ENCODE measurements at regions not wholly inside any gene's neighbourhood (a gene's known extent, or its start where the extent isn't known, plus 50 kb on each side); places are given as distances from the start of the nearest gene placed in this dataset.

DNA sequence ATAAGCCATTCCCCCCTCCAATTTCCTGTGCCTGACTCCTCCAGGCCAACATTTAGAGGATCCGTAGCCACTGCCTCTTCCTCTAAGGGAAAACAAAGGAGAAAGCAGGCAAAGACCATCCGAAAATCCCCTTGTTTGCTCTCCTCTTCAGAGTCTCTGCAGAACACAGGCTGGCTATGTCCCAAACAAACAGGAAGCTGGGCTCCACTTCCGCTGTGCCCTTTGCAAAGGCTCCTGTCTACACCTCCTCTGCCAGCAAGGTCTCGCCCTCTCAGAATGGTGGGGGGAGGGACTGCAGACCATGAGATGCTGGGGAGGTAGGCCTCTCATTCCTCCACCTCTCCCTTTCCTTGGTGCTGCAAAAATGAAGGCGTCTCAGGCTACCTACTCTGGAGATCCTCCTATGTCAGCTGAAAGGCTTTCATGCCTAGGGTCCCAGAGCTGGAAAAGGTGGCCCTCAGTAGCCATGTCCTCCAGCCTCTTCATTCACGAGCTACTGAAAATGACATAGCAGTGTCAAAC lies 596.2 kb downstream of the BUD13 start:
- no peaks in the 10 kb centered on the region for H3K27me3 ChIP-seq (ENCODE audit: control insufficient read depth, insufficient read depth, low read length)
- H3K4me3 ChIP-seq (ENCODE audit: low read length in 3 of 3) = no peak overlapping the region
- no peak overlapping the region for H3K27ac ChIP-seq (ENCODE audit: low read depth in 2 of 2, low read length in 2 of 2)
- FAIRE-seq = no peak
- peaks cover 0 to 8% (median 0%) of the 10 kb centered on the region in 3 donors for H3K4me1 ChIP-seq (ENCODE audit: control insufficient read depth in 2 of 3, insufficient read depth in 2 of 3, low read depth in 1 of 3, low read length in 3 of 3)
- TF ChIP-seq, protein P1, sequence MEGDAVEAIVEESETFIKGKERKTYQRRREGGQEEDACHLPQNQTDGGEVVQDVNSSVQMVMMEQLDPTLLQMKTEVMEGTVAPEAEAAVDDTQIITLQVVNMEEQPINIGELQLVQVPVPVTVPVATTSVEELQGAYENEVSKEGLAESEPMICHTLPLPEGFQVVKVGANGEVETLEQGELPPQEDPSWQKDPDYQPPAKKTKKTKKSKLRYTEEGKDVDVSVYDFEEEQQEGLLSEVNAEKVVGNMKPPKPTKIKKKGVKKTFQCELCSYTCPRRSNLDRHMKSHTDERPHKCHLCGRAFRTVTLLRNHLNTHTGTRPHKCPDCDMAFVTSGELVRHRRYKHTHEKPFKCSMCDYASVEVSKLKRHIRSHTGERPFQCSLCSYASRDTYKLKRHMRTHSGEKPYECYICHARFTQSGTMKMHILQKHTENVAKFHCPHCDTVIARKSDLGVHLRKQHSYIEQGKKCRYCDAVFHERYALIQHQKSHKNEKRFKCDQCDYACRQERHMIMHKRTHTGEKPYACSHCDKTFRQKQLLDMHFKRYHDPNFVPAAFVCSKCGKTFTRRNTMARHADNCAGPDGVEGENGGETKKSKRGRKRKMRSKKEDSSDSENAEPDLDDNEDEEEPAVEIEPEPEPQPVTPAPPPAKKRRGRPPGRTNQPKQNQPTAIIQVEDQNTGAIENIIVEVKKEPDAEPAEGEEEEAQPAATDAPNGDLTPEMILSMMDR (IDR thresholded peaks at IDR 0.05; ENCODE audit: borderline replicate concordance, extremely low read depth, insufficient read depth) = no peak
- H3K36me3 ChIP-seq (ENCODE audit: control insufficient read depth in 2 of 3, insufficient read depth in 3 of 3, low read length in 3 of 3) = no peaks in the 10 kb centered on the region
- H3K9me3 ChIP-seq (ENCODE audit: control insufficient read depth in 2 of 3, insufficient read depth in 1 of 3, low read length in 3 of 3) = no peaks in the 10 kb centered on the region
- no peak overlapping the region for H3K9ac ChIP-seq (ENCODE audit: low read length in 3 of 3)
- DNase-seq = peak in 2 of 5 donors; percentile 6 to 30
- intact Hi-C loops (cut with DNase I) = no loop called here

DNA sequence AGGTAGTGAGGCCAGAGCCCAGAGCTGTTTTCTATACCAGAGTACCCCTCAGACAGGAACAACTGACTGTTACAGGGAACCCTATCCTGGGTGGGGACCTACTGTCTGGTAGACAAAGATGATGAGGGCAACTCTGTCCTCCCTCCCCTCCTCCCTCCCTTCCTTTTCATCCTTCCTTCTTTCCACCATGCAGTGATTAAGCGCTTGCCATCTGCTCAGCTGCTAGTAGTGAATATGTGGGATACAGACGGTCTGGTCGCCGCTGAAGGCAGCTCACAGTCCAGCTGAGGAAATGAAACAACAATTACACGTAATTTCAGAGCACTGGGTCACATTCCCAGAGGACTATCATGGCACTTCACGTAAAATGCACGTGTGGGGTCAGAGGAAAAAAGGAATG lies 597.1 kb downstream of the BUD13 start:
- TF ChIP-seq, protein P1 (IDR thresholded peaks at IDR 0.05; ENCODE audit: borderline replicate concordance, extremely low read depth, insufficient read depth) = no peak
- Histone ChIP-seq H3K4me3 (ENCODE audit: low read length in 3 of 3) (no peak overlapping the region), H3K9ac (ENCODE audit: low read length in 3 of 3) (no peak overlapping the region), H3K4me1 (ENCODE audit: control insufficient read depth in 2 of 3, insufficient read depth in 2 of 3, low read depth in 1 of 3, low read length in 3 of 3) (peaks cover 0 to 5% (median 0%) of the 10 kb centered on the region in 3 donors), H3K27me3 (ENCODE audit: control insufficient read depth, insufficient read depth, low read length) (no peaks in the 10 kb centered on the region), H3K27ac (ENCODE audit: low read depth in 2 of 2, low read length in 2 of 2) (no peak overlapping the region), H3K36me3 (ENCODE audit: control insufficient read depth in 2 of 3, insufficient read depth in 3 of 3, low read length in 3 of 3) (no peaks in the 10 kb centered on the region), H3K9me3 (ENCODE audit: control insufficient read depth in 2 of 3, insufficient read depth in 1 of 3, low read length in 3 of 3) (no peaks in the 10 kb centered on the region)
- intact Hi-C loops (cut with DNase I) = no loop called here
- DNase-seq (peak in 2 of 5 donors; percentile 5 to 24), FAIRE-seq (no peak)

DNA sequence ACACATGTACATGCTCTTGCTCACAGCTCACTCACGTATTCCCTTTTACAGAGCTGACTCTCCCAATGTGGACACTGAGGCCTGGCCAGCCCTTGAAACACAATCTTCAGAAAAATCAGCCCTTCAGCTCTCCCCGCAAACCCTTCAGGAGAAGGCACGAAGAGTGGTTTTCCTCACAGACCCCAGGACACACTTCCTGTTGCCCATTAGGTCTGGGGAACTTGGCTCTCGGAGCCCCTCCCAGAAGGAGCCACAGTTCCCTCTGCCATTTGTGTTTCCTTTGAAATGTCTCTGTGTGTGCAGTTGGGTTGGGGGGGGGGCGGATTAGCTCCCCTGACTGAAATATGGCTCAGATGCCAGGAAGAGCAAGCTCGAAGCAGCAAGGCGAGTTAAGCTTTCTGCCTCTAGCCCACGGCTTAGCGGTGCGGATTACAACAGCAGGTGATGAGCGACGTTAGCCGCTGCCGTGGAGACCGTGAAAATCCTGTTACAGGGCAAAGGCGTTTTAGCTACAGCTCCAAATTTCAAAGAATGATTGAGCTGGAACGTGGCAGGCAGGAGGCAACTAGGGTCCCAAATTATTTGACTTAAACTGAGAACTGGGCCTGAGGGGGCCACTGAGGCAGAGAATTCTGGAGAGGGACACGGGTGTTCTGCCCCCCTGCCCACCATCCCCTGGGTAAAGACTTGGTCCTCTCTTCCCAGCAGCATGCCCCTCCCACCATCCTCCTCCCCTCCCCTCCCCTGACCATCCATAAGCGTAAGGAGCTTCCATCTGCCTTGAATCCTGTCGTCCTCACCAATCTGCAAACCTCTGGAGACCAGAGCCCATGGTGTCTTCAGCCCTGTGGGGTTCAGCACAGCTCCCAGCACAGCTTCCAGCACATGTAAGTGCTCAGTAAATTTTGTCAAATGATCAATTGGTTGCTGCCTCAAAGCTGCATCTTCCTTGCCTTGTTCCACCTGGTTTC lies 598.6 kb downstream of the BUD13 start:
- no peak overlapping the region for H3K4me3 ChIP-seq (ENCODE audit: low read length in 3 of 3)
- no peak overlapping the region for H3K27ac ChIP-seq (ENCODE audit: low read depth in 2 of 2, low read length in 2 of 2)
- H3K9ac ChIP-seq (ENCODE audit: low read length in 3 of 3) = no peak overlapping the region
- H3K4me1 ChIP-seq (ENCODE audit: control insufficient read depth in 2 of 3, insufficient read depth in 2 of 3, low read depth in 1 of 3, low read length in 3 of 3) = no peaks in the 10 kb centered on the region
- TF ChIP-seq, protein P1 (IDR thresholded peaks at IDR 0.05; ENCODE audit: borderline replicate concordance, extremely low read depth, insufficient read depth) = no peak
- H3K9me3 ChIP-seq (ENCODE audit: control insufficient read depth in 2 of 3, insufficient read depth in 1 of 3, low read length in 3 of 3) = no peaks in the 10 kb centered on the region
- no peak for FAIRE-seq
- peak in 4 of 5 donors; percentile 29 to 43 (median 40) for DNase-seq
- intact Hi-C loops (cut with DNase I) = no loop called here
- no peaks in the 10 kb centered on the region for H3K36me3 ChIP-seq (ENCODE audit: control insufficient read depth in 2 of 3, insufficient read depth in 3 of 3, low read length in 3 of 3)
- H3K27me3 ChIP-seq (ENCODE audit: control insufficient read depth, insufficient read depth, low read length) = no peaks in the 10 kb centered on the region
